Body of pancreas (tissue), 4 donors: ENCODE measurements at regions not wholly inside any gene's neighbourhood (a gene's known extent, or its start where the extent isn't known, plus 50 kb on each side); places are given as distances from the start of the nearest gene placed in this dataset.

Experiments
- CTCF ChIP-seq, 7 experiments: fragments of 450-650 bp in 4 of 7; fragments of 200-600 bp in 3 of 7; sonication (generic) in 3 of 7; IDR thresholded peaks; one replicate each; pipeline ENCODE4 v1.5.1; 2016 to 2019; ENCODE audit warnings: antibody characterized with exemption in 7 of 7
- POLR2A ChIP-seq, 3 donors: fragments of 450-650 bp; IDR thresholded peaks; one replicate each; pipeline ENCODE4 v1.6.1; 2016; ENCODE audit warnings: antibody characterized with exemption in 3 of 3, mild to moderate bottlenecking in 2 of 3

DNA sequence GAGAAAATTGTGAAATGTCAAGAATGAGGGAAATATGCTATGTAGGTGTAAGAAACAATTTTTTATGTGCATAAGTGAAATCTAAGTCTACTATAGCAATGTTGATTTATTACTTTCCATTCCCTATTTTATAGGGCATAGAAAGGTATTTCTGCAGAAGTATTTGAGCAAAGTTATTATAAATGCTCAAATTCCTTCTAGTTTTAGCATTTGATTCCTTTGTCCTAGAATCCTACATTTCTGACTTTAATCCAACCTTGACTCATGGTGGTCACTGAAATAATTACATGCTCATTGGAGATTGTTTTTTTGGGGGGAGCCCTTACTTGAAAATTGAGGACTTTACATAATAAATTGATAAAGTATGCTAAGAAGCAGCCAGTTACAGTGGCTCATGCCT, 716.6 kb upstream of the LUZP2 start:
- no peak for TF ChIP-seq POLR2A (IDR thresholded peaks at IDR 0.05)
- no peak for TF ChIP-seq CTCF (IDR thresholded peaks at IDR 0.05)
